GM12873 (cell line): ENCODE measurements at regions not wholly inside any gene's neighbourhood (a gene's known extent, or its start where the extent isn't known, plus 50 kb on each side); places are given as distances from the start of the nearest gene placed in this dataset.
A peak's percentile ranks its signal among the peaks of the same experiment; 100 is the strongest.

Source experiments
- CTCF ChIP-seq: IDR thresholded peaks from 2 replicates; pipeline ENCODE4 v1.5.1; 2012; ENCODE audit warnings: low read depth, mild to moderate bottlenecking, moderate library complexity, low read length, control low read depth; ENCODE audit not compliant: insufficient read depth; ENCODE audit errors: missing control alignments

- no peak for TF ChIP-seq CTCF
These were observed 354.8 kb upstream of the CELF2 start for GRCh38 chr10:10662716-10663408.

- no peak for TF ChIP-seq CTCF
These were observed 354.1 kb upstream of the CELF2 start for GRCh38 chr10:10663622-10664021.

GRCh38 chr10:10665750-10666149 lies 351.9 kb upstream of the CELF2 start:
- no peak for TF ChIP-seq CTCF

- TF ChIP-seq CTCF: no peak
These were observed 350.2 kb upstream of the CELF2 start for GRCh38 chr10:10667466-10667865.

GRCh38 chr10:10676972-10677371 lies 340.7 kb upstream of the CELF2 start:
- no peak for TF ChIP-seq CTCF

GRCh38 chr10:10677479-10677878 lies 340.2 kb upstream of the CELF2 start:
- TF ChIP-seq CTCF: peak; percentile 65

- no peak for TF ChIP-seq CTCF
These were observed 337.2 kb upstream of the CELF2 start for GRCh38 chr10:10680496-10680895.
